Neural progenitor cell (in vitro differentiated cells): ENCODE measurements at regions not wholly inside any gene's neighbourhood (a gene's known extent, or its start where the extent isn't known, plus 50 kb on each side); places are given as distances from the start of the nearest gene placed in this dataset.
A peak's percentile ranks its signal among the peaks of the same experiment; 100 is the strongest.

Source experiments
- DNase-seq: peaks from one replicate; pipeline ENCODE4 v3.0.0-alpha.2; 2016; ENCODE audit warnings: low spot score
- H2AFZ ChIP-seq: fragments of 200-600 bp; sonication (generic); replicated peaks from 2 replicates; pipeline ENCODE4 v1.6.1; 2016; ENCODE audit warnings: antibody characterized with exemption
- H3F3A ChIP-seq: fragments of 200-600 bp; sonication (generic); 2 replicates; pipeline ENCODE4 v1.6.1; 2016; ENCODE audit warnings: antibody characterized with exemption, low read depth
- H3K27ac ChIP-seq: fragments of 200-600 bp; sonication (generic); 2 replicates; pipeline ENCODE4 v1.5.1; 2016; ENCODE audit warnings: mild to moderate bottlenecking
- H3K27me3 ChIP-seq: fragments of 200-600 bp; sonication (generic); 2 replicates; pipeline ENCODE4 v1.6.1; 2016; ENCODE audit warnings: mild to moderate bottlenecking, moderate library complexity
- H3K36me3 ChIP-seq: fragments of 200-600 bp; sonication (generic); 2 replicates; pipeline ENCODE4 v1.5.1; 2016
- H3K4me1 ChIP-seq: fragments of 200-600 bp; sonication (generic); 2 replicates; pipeline ENCODE4 v1.6.1; 2016; ENCODE audit warnings: mixed run types
- H3K4me2 ChIP-seq: fragments of 200-600 bp; sonication (generic); 2 replicates; pipeline ENCODE4 v1.6.1; 2016
- H3K4me3 ChIP-seq: fragments of 200-600 bp; sonication (generic); 2 replicates; pipeline ENCODE4 v1.5.1; 2016
- H3K79me2 ChIP-seq: fragments of 200-600 bp; sonication (generic); 2 replicates; pipeline ENCODE4 v1.6.1; 2016; ENCODE audit warnings: low read depth
- H3K9ac ChIP-seq: fragments of 200-600 bp; sonication (generic); 2 replicates; pipeline ENCODE4 v1.6.1; 2016
- H3K9me3 ChIP-seq: fragments of 200-600 bp; sonication (generic); 2 replicates; pipeline ENCODE4 v1.5.1; 2016; ENCODE audit warnings: low read depth
- H4K20me1 ChIP-seq: fragments of 200-600 bp; sonication (generic); 2 replicates; pipeline ENCODE4 v1.6.1; 2016; ENCODE audit warnings: low read depth
- H3K27ac Mint-ChIP-seq: 3 replicates; pipeline ENCODE4 v1.8.0; 2021; ENCODE audit warnings: mixed read lengths
- H3K27me3 Mint-ChIP-seq: 2 replicates; pipeline ENCODE4 v1.8.0; 2022; ENCODE audit warnings: low read depth, mild to moderate bottlenecking, inconsistent platforms, moderate library complexity, mixed read lengths; ENCODE audit not compliant: insufficient read depth
- H3K36me3 Mint-ChIP-seq: 3 replicates; pipeline ENCODE4 v1.8.0; 2021; ENCODE audit warnings: mixed read lengths
- H3K4me1 Mint-ChIP-seq: 3 replicates; pipeline ENCODE4 v1.8.0; 2021; ENCODE audit warnings: mixed read lengths
- H3K4me3 Mint-ChIP-seq: 3 replicates; pipeline ENCODE4 v1.8.0; 2021; ENCODE audit warnings: mild to moderate bottlenecking, moderate library complexity, mixed read lengths
- H3K9me3 Mint-ChIP-seq: 3 replicates; pipeline ENCODE4 v1.8.0; 2020; ENCODE audit warnings: mixed read lengths
- EZH2 ChIP-seq: fragments of 200-600 bp; sonication (generic); IDR thresholded peaks from 2 replicates; pipeline ENCODE4 v1.6.1; 2017; ENCODE audit warnings: antibody characterized with exemption, mild to moderate bottlenecking, moderate library complexity
- EZH2phosphoT487 ChIP-seq: fragments of 200-600 bp; sonication (generic); IDR thresholded peaks from 2 replicates; pipeline ENCODE4 v1.6.1; 2017; ENCODE audit warnings: antibody characterized with exemption
- TF ChIP-seq, protein P1 (sequence below): fragments of 200-600 bp; sonication (generic); IDR thresholded peaks from 2 replicates; pipeline ENCODE4 v1.5.1; 2017; ENCODE audit warnings: antibody characterized with exemption, mild to moderate bottlenecking

DNA sequence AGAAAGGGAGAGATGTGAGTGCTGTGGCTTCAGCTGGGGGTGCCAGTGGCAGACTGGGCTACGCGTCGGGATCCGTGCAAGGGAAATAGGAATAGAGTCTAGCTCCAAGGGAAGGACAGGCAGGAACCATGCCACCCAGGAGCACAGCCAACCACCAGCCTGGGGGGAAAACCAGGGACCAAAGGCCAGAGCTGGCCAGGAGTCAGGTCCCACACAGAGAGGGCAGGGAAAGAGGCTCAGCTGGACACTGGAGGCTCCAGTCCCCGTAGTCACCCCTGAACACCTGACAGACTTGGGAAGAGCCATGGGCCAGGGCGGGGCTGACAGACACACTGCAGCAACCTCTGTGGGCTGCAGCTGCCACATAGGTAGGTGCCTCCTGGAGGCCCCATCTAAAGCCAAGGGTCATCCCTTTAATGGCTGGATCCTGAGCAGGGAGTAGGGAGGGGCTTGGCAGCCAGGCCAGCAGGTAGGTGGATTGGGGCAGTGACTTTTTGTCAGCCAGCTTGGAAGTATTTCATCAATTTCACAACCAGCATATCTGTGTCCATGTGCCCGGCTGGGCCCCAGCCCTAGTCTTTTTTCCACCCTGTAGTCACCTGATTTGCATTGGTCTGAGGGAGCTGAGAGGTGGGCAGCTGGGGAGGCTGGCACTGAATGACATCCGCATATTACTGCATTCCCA lies 163.2 kb downstream of the SH2D4B start:
- Mint-ChIP-seq H3K9me3 (no peaks in the 10 kb centered on the region), H3K27ac (no peak overlapping the region), H3K4me3 (no peak overlapping the region), H3K36me3 (no peaks in the 10 kb centered on the region), H3K27me3 (peaks cover 4% of the 10 kb centered on the region), H3K4me1 (peaks cover 15% of the 10 kb centered on the region)
- no peak for TF ChIP-seq EZH2phosphoT487
- no peak for TF ChIP-seq EZH2
- TF ChIP-seq, protein P1, sequence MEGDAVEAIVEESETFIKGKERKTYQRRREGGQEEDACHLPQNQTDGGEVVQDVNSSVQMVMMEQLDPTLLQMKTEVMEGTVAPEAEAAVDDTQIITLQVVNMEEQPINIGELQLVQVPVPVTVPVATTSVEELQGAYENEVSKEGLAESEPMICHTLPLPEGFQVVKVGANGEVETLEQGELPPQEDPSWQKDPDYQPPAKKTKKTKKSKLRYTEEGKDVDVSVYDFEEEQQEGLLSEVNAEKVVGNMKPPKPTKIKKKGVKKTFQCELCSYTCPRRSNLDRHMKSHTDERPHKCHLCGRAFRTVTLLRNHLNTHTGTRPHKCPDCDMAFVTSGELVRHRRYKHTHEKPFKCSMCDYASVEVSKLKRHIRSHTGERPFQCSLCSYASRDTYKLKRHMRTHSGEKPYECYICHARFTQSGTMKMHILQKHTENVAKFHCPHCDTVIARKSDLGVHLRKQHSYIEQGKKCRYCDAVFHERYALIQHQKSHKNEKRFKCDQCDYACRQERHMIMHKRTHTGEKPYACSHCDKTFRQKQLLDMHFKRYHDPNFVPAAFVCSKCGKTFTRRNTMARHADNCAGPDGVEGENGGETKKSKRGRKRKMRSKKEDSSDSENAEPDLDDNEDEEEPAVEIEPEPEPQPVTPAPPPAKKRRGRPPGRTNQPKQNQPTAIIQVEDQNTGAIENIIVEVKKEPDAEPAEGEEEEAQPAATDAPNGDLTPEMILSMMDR: no peak
- H3K4me3 ChIP-seq: no peak overlapping the region
- H3K9me3 ChIP-seq: no peaks in the 10 kb centered on the region
- no peaks in the 10 kb centered on the region for H3K27me3 ChIP-seq
- no peaks in the 10 kb centered on the region for H3K36me3 ChIP-seq
- no peak overlapping the region for H3K4me2 ChIP-seq
- peak overlapping the region; percentile 1 for H2AFZ ChIP-seq
- no peaks in the 10 kb centered on the region for H3F3A ChIP-seq
- H3K79me2 ChIP-seq: no peaks in the 10 kb centered on the region
- DNase-seq: no peak
- H4K20me1 ChIP-seq: no peaks in the 10 kb centered on the region
- no peaks in the 10 kb centered on the region for H3K4me1 ChIP-seq
- no peak overlapping the region for H3K9ac ChIP-seq
- H3K27ac ChIP-seq: no peak overlapping the region

DNA sequence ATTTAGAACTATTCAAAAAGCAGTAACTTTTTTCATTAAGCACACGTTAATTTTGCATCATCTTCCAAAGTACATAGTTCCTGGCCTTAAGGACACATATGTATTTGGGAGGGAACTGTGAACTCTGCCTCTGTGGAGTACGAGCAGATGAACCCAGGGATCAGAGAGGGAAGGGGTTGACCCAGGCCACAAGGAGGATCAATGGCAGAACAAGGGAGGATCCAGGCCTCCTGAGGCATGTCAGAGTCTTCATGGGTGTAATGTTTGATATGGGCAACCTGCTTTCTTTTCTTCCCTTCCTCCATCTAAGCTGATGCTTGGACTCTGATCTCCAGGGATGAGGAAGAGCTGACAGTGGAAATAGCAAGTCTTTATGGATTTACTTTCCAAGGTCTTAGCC lies 164.0 kb downstream of the SH2D4B start:
- Histone ChIP-seq H3K27me3 (no peaks in the 10 kb centered on the region), H3K79me2 (no peaks in the 10 kb centered on the region), H3K36me3 (no peaks in the 10 kb centered on the region), H3K4me3 (no peak overlapping the region), H3F3A (no peaks in the 10 kb centered on the region), H2AFZ (peak overlapping the region; percentile 89), H4K20me1 (no peaks in the 10 kb centered on the region), H3K9me3 (no peaks in the 10 kb centered on the region), H3K4me1 (no peaks in the 10 kb centered on the region), H3K9ac (no peak overlapping the region), H3K4me2 (no peak overlapping the region), H3K27ac (no peak overlapping the region)
- Mint-ChIP-seq H3K27me3 (peaks cover 4% of the 10 kb centered on the region), H3K36me3 (no peaks in the 10 kb centered on the region), H3K9me3 (no peaks in the 10 kb centered on the region), H3K4me1 (peaks cover 15% of the 10 kb centered on the region), H3K4me3 (no peak overlapping the region), H3K27ac (no peak overlapping the region)
- TF ChIP-seq EZH2phosphoT487: no peak
- no peak for TF ChIP-seq EZH2
- TF ChIP-seq, protein P1: no peak
- no peak for DNase-seq

DNA sequence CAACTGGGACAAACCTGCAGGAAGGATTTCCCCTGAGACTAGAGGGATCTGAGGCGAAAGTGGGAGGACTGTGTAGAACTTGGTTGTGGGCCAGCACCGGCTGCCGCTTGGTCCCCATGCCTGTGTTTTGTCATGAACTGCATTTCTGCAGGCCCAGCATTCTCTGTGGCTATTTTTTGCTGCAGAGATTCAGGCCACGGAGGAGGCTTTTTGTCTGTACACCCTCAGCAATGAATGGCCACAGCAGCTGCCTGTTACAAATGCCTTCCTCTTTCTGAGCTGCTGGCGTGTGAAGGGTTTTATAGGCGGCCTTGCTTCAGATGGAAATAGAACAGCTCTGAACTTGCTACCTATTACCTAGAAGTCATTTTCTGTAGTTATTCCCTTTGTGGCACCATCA lies 164.4 kb downstream of the SH2D4B start:
- Histone ChIP-seq H3K79me2 (no peaks in the 10 kb centered on the region), H2AFZ (peak overlapping the region; percentile 89), H4K20me1 (no peaks in the 10 kb centered on the region), H3K4me2 (no peak overlapping the region), H3K9ac (no peak overlapping the region), H3K4me3 (no peak overlapping the region), H3K36me3 (no peaks in the 10 kb centered on the region), H3K4me1 (no peaks in the 10 kb centered on the region), H3F3A (no peaks in the 10 kb centered on the region), H3K27me3 (no peaks in the 10 kb centered on the region), H3K9me3 (no peaks in the 10 kb centered on the region), H3K27ac (no peak overlapping the region)
- TF ChIP-seq EZH2phosphoT487 (no peak), EZH2 (no peak)
- TF ChIP-seq, protein P1: no peak
- Mint-ChIP-seq H3K27ac (no peak overlapping the region), H3K4me1 (peaks cover 15% of the 10 kb centered on the region), H3K27me3 (peaks cover 4% of the 10 kb centered on the region), H3K36me3 (no peaks in the 10 kb centered on the region), H3K4me3 (no peak overlapping the region), H3K9me3 (no peaks in the 10 kb centered on the region)
- no peak for DNase-seq
